NT2/D1 (cell line): ENCODE measurements at regions not wholly inside any gene's neighbourhood (a gene's known extent, or its start where the extent isn't known, plus 50 kb on each side); places are given as distances from the start of the nearest gene placed in this dataset.

Experiments used
- SUZ12 ChIP-seq: IDR thresholded peaks from 2 replicates; pipeline ENCODE4 v1.6.1; 2011; ENCODE audit not compliant: insufficient read length, insufficient read depth; ENCODE audit errors: extremely low read depth
- ZNF274 ChIP-seq: IDR thresholded peaks from 2 replicates; pipeline ENCODE4 v1.6.1; 2011; ENCODE audit warnings: mild to moderate bottlenecking, low read depth, low read length

DNA sequence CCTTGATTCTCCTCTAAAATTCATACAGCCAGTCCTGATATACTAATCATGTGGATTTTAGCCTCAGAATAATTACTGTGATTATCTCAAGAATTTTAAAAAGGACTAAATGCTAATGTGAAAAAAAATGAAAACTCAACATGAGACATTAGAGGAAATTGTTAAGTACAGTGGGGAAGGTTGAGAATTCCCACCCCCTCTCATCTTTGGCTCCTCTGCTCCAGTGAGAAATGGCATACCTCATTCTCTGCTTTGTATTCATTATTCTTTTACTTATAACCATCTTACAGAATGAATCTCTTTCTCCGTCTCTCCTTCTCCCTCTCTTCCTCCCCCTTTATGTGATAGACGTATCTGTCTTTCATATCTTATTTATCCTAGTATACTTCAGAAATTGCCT, 70.9 kb downstream of the DIRAS3 start:
- TF ChIP-seq SUZ12 (no peak), ZNF274 (no peak)
